ENCODE measurements at regions not wholly inside any gene's neighbourhood (a gene's known extent, or its start where the extent isn't known, plus 50 kb on each side); places are given as distances from the start of the nearest gene placed in this dataset.

DNA sequence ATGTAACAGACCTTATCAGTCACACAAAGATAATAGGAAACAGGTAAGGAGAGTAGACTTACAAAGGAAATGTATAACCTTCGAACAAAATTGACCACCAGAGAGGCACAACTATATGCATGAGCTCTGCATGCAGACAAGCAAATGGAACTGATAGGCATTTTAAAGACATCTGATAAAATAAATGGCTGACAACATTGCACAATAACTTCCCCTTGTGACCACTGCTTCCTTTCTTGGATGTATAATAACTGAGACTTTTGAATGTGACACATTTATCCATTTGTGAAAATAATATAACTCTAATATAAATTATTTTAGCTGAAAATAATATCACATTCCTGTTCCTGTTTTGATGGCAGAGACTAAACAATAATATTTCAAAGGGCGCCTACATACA lies 654.2 kb upstream of the STEAP1 start:
- Histone ChIP-seq H4K20me1 (ENCODE audit: control insufficient read depth, insufficient read depth, low read depth, low read length) (no peaks in the 10 kb centered on the region), H3K4me1 (ENCODE audit: control insufficient read depth, low read length) (no peaks in the 10 kb centered on the region), H3K4me3 (ENCODE audit: low read length) (no peak overlapping the region), H3K4me2 (ENCODE audit: low read length) (no peak overlapping the region), H3K9me2 (replicated peaks; ENCODE audit: control insufficient read depth, low read length) (no peaks in the 10 kb centered on the region), H3K36me3 (ENCODE audit: control insufficient read depth, low read length) (no peaks in the 10 kb centered on the region), H3F3A (ENCODE audit: control insufficient read depth, insufficient read depth) (no peaks in the 10 kb centered on the region), H3K27ac (ENCODE audit: low read depth, low read length) (no peak overlapping the region), H3K79me2 (ENCODE audit: control insufficient read depth, low read length) (no peaks in the 10 kb centered on the region), H3K27me3 (ENCODE audit: control insufficient read depth, low read length) (no peaks in the 10 kb centered on the region), H3K9me3 (ENCODE audit: control insufficient read depth, insufficient read depth, low read length) (no peaks in the 10 kb centered on the region)
- TF ChIP-seq CTCF (IDR thresholded peaks at IDR 0.05; ENCODE audit: low read depth, low read length, poor library complexity, severe bottlenecking) (no peak), EZH2phosphoT487 (IDR thresholded peaks at IDR 0.05; ENCODE audit: borderline replicate concordance, low read length) (no peak)

- Histone ChIP-seq H3K4me3 (ENCODE audit: low read length) (no peak overlapping the region), H3K9me2 (replicated peaks; ENCODE audit: control insufficient read depth, low read length) (no peaks in the 10 kb centered on the region), H4K20me1 (ENCODE audit: control insufficient read depth, insufficient read depth, low read depth, low read length) (no peaks in the 10 kb centered on the region), H3K36me3 (ENCODE audit: control insufficient read depth, low read length) (no peaks in the 10 kb centered on the region), H3K9me3 (ENCODE audit: control insufficient read depth, insufficient read depth, low read length) (no peaks in the 10 kb centered on the region), H3K4me2 (ENCODE audit: low read length) (no peak overlapping the region), H3K79me2 (ENCODE audit: control insufficient read depth, low read length) (no peaks in the 10 kb centered on the region), H3K27ac (ENCODE audit: low read depth, low read length) (no peak overlapping the region), H3K4me1 (ENCODE audit: control insufficient read depth, low read length) (no peaks in the 10 kb centered on the region), H3K27me3 (ENCODE audit: control insufficient read depth, low read length) (no peaks in the 10 kb centered on the region), H3F3A (ENCODE audit: control insufficient read depth, insufficient read depth) (no peaks in the 10 kb centered on the region)
- TF ChIP-seq EZH2phosphoT487 (IDR thresholded peaks at IDR 0.05; ENCODE audit: borderline replicate concordance, low read length) (no peak), CTCF (IDR thresholded peaks at IDR 0.05; ENCODE audit: low read depth, low read length, poor library complexity, severe bottlenecking) (no peak)
Measured at GRCh38 chr7:89503281-89503680, 651.0 kb upstream of the STEAP1 start.

DNA sequence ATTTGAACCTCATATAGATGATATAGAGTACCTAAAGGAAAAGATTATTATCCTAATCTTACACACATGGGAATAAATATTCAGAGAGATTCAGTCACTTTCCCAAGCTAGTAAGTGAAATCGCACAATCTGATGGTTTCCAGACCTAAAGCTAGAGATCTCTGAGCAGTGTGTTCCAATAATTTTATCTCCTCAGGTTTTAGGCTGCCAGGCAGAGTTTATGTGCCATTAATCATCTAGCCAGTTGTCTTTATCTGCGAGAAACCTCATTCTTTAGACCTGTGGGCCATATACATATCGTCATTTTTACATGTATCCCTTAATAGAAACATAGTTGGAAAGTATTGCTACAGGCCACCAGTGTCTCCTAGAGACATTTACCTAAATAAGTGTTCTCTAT lies 647.2 kb upstream of the STEAP1 start:
- Histone ChIP-seq H3K4me1 (ENCODE audit: control insufficient read depth, low read length) (no peaks in the 10 kb centered on the region), H3K9me2 (replicated peaks; ENCODE audit: control insufficient read depth, low read length) (no peaks in the 10 kb centered on the region), H3K27ac (ENCODE audit: low read depth, low read length) (no peak overlapping the region), H4K20me1 (ENCODE audit: control insufficient read depth, insufficient read depth, low read depth, low read length) (no peaks in the 10 kb centered on the region), H3F3A (ENCODE audit: control insufficient read depth, insufficient read depth) (no peaks in the 10 kb centered on the region), H3K4me3 (ENCODE audit: low read length) (no peak overlapping the region), H3K27me3 (ENCODE audit: control insufficient read depth, low read length) (no peaks in the 10 kb centered on the region), H3K79me2 (ENCODE audit: control insufficient read depth, low read length) (no peaks in the 10 kb centered on the region), H3K36me3 (ENCODE audit: control insufficient read depth, low read length) (no peaks in the 10 kb centered on the region), H3K9me3 (ENCODE audit: control insufficient read depth, insufficient read depth, low read length) (no peaks in the 10 kb centered on the region), H3K4me2 (ENCODE audit: low read length) (no peak overlapping the region)
- TF ChIP-seq EZH2phosphoT487 (IDR thresholded peaks at IDR 0.05; ENCODE audit: borderline replicate concordance, low read length) (no peak), CTCF (IDR thresholded peaks at IDR 0.05; ENCODE audit: low read depth, low read length, poor library complexity, severe bottlenecking) (no peak)

- Histone ChIP-seq H3K79me2 (ENCODE audit: control insufficient read depth, low read length) (no peaks in the 10 kb centered on the region), H3K4me3 (ENCODE audit: low read length) (no peak overlapping the region), H3K27ac (ENCODE audit: low read depth, low read length) (no peak overlapping the region), H3K4me1 (ENCODE audit: control insufficient read depth, low read length) (no peaks in the 10 kb centered on the region), H4K20me1 (ENCODE audit: control insufficient read depth, insufficient read depth, low read depth, low read length) (no peaks in the 10 kb centered on the region), H3K36me3 (ENCODE audit: control insufficient read depth, low read length) (no peaks in the 10 kb centered on the region), H3K4me2 (ENCODE audit: low read length) (no peak overlapping the region), H3K27me3 (ENCODE audit: control insufficient read depth, low read length) (no peaks in the 10 kb centered on the region), H3K9me3 (ENCODE audit: control insufficient read depth, insufficient read depth, low read length) (no peaks in the 10 kb centered on the region), H3K9me2 (replicated peaks; ENCODE audit: control insufficient read depth, low read length) (no peaks in the 10 kb centered on the region; the same call in 1 of the 2 replicates), H3F3A (ENCODE audit: control insufficient read depth, insufficient read depth) (no peaks in the 10 kb centered on the region)
- TF ChIP-seq EZH2phosphoT487 (IDR thresholded peaks at IDR 0.05; ENCODE audit: borderline replicate concordance, low read length) (no peak), CTCF (IDR thresholded peaks at IDR 0.05; ENCODE audit: low read depth, low read length, poor library complexity, severe bottlenecking) (no peak)
Measured at GRCh38 chr7:89511900-89512299, 642.4 kb upstream of the STEAP1 start.
